ENCODE measurements at regions not wholly inside any gene's neighbourhood (a gene's known extent, or its start where the extent isn't known, plus 50 kb on each side); places are given as distances from the start of the nearest gene placed in this dataset.

DNA sequence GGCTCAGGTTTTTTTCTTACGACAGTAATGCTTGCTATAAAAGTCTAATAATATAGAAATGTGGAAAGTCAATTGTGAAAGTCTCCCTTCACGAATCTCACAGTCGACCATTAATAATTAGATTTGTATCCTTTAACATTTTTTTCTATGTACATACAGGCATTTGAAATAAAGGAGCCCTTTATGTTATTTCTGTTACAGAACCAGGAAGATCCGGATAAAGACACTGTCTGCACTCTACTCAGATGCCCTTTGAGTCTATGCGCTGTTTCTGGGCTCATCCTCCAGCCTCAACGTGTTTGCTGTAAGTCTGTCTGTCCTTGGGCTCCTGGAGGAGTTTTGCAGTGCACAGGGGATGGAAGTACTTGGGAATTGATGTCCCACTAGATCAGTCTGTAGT lies 212.2 kb upstream of the ATP2B1 start:
- no peak for DNase-seq (ENCODE audit: low read depth)

DNA sequence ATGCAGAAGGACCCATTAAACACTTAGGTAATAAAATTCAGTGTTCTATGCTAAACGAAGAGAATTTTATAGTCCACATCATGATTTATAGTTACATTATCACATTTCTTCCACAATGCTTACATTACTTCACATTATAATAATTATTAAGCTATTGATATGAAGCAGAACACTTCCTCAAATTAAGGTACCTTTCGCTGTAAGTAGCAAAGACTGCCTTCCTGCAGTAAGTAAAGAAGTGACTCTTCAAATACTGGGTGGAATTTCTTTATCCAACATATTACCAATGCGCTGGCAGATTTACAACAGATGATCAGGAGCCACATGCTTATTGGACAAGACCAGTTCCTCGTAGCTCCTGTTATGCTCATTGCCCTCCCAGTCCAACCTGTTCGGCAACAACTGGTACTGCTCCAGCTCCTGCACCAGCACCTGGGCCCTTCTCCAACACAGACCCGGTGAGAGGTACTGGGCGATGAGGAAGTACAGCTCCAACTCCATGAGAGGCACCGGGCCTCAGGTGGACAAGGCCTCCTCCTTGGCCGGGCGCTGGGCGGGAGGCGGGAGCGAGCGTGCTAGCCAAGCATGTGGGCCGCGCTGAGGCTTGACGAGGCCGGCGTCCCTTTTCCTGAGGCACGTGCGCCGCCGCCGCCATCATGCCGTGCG lies 210.7 kb upstream of the ATP2B1 start:
- DNase-seq (ENCODE audit: low read depth), result no peak

DNA sequence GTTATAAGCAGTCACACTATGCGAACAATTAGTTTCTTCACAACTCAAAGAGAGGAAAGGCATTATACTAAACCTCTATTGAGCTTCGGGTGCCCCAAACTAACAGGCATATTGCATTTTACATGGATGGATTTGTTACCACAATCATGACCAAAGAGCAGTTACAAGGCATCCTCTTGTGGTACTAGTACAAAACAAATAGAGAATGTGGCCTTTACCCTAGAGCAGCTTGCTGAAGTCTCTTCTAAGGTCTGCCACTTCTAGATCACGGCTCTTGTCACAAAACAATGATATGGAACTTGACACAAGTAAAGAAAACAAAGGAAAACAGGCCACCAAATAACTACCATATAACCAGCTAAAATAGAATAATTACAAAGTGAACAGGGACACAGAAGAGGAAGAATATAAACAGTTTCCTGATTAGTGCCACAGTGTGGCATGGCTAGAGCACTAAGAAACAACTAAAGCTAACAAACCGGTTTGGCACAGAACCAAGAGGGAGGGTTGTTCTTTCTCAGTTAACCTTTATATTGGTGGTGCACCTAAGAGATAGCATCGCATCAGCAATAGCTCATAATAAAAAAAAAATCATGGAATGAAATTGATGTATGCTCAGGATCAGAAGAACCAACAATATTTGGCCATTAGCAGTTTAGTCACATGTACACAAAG lies 209.7 kb upstream of the ATP2B1 start:
- no peak for DNase-seq (ENCODE audit: low read depth)

DNA sequence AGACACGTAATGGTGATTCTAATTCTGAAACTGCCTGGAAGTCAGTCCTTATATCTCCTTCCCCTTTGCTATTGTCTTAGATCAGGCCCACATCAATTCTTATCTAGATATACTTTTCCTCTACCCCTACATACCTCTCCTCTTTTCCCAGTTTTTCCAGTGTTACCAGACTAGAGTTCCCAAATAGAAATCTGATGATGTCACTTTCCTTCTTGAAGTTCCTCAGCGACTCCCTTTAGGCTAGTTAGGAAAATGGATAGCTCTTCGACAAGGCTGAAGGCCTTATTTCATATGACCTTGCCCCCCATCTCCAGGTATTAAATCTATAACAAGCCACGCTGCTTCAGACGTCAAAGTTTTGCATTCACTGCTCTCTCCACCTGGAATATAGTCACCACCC lies 201.1 kb upstream of the ATP2B1 start:
- DNase-seq (ENCODE audit: low read depth), result no peak

DNA sequence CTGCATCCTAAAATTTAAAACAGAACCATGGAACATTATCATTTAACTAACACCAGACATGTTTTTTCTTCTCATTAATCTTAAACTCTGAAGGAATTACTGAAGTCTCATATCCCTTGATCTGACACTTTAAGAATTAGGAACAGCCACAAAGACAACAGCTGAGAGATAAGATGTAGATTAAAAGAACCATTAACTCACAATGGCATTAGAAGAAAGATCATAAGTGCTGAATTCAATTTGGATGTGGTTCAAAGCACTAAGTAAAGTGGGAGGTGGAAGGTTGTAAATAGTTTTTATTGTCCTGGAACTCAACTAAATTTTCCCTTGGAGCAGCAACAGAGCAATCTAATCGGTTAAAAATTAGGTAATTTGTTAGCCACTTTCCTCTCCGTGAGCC lies 199.0 kb upstream of the ATP2B1 start:
- DNase-seq (ENCODE audit: low read depth), result no peak

DNA sequence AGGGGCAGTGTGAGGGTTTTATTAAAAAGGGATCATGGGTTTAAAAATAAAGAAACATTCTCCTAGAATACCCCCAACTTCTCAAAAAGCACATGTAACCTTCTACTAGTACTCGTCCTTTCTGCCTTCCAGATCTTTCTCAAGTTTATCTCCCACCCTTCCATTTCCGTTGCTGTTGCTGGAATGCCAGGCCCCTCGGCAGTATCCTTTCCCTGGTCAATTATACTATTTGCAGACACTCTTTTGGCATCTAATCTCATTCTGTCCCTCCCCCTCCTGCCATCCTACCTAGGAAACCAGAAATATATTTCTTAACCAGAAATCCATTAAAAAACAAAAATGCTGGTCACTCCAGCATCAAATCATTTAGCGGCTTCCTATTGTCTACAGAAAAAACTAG lies 198.2 kb upstream of the ATP2B1 start:
- DNase-seq (ENCODE audit: low read depth), result no peak

DNA sequence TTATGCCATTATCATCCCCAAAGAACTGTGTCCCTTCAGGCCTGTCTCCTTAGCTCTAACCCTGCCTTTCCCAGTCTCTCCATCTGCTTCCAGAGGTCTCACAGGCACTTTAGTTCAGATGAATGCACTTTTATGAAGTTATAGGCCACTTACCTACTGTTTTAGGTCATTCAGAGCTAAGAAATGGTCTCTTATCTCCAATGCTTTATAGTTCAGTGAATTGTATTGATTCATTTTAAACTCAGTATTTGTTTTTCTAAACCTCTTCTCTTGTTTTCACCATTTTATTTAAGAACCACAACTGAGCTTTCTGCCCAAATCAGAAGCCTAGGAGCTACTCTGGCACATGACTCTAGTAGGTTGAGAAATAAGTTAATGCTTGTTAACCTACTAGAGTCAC lies 197.5 kb upstream of the ATP2B1 start:
- DNase-seq (ENCODE audit: low read depth), result no peak

DNA sequence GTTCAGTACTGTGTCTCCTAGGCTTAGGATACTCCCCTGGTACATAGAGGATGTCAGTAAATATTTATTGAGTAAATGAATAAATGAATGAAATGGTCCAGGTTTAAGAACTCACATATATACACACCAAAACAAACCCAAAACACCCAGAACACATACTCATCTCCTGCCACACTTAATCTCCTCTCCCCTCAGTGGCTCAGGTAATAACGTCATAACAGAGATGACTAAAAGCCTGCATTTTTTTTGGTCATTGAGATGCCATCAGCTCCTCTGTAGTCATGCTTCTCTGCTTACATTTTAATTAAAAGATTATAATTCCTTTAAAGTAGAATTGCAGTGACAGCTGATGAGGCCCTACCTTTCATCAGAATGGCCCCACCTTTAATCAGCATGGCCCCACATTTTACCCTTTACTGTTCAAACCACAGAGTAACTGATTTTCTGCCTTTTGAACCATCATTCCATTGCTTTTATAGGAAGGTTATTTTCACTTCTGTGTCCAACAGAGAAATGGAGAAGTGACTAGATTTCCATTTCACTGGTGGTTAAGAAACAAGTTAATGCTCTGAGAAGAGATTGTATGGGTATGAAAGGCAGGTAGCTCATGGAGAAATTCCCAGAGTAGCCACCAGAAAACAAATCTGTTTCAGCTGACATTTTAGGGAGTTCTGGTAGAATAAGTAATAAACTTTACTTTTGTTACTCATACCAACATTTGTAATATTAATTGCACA lies 193.4 kb upstream of the ATP2B1 start:
- DNase-seq (ENCODE audit: low read depth), result no peak

DNA sequence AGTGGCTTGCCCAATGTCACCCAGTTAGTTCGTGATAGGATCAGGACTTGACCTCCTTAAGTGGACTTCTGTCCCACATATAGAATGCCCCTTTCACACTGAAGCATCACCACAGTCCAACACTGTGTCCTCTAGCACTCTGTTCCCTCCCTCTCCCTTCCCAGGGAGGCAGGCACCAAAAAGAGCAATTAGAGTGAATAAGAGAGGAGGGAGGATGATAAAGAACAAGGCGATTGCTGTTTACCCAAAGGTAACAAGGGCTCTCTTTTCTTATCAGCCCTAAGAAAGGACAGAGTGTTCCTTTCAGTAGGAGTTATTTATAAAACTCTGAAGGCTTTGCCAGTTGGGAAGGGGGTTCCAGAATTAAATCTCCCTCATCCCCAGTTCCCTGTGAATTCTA lies 192.7 kb upstream of the ATP2B1 start:
- DNase-seq (ENCODE audit: low read depth), result no peak

DNA sequence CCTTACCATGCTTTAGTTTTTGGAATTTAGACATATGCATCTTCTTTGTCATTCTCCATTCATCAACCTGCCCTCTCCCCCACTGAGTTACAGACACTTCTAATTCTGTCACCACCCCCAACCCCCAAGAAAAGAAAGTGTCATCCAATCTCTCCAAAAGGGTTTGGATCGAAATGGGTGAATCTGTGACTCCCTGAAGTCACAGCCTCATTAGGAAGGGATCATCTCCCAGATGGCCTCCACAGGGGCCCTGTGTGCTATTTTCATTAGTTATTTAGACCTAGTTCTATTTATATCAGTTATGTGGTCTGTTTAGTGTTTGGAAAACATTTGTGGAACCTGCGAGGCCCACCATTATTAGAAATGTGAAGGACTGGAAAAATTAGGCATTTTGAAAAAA lies 191.0 kb upstream of the ATP2B1 start:
- DNase-seq (ENCODE audit: low read depth), result no peak

DNA sequence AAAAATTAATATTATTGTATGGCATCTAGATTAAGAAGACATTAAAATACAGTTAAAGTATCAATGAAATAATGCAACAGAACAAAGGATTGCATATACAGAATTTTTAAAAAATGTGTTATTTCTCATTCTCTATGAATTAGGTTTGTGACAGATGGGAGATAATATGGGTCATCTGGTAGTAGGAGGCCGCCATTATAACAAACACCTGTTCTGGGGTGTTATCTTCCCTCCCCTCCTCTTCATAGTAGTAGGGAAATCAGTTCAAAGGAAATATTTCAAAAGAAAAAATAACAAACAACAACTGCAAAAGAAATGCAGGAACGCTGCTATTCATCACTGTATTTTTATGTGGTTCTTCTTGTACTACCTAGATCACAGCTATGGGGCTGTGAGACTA lies 187.0 kb upstream of the ATP2B1 start:
- DNase-seq (ENCODE audit: low read depth), result no peak

DNA sequence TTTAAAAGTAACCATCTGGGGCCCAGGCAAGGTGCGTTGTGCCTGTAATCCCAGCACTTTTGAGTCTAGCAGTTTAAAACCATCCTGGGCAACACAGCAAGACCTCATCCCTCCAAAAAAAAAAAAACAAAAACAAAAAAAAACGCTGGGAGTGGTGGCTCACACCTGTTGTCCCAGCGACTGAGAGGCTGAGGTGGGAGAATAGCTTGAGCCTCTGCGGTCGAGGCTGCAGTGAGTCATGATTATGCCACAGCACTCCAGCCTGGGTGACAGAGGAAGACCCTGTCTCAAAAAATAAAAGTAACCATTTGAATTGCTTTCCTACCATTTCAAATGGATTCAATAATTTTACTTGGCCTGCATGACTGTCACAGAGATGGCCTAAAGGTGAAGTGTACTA lies 186.5 kb upstream of the ATP2B1 start:
- no peak for DNase-seq (ENCODE audit: low read depth)

DNA sequence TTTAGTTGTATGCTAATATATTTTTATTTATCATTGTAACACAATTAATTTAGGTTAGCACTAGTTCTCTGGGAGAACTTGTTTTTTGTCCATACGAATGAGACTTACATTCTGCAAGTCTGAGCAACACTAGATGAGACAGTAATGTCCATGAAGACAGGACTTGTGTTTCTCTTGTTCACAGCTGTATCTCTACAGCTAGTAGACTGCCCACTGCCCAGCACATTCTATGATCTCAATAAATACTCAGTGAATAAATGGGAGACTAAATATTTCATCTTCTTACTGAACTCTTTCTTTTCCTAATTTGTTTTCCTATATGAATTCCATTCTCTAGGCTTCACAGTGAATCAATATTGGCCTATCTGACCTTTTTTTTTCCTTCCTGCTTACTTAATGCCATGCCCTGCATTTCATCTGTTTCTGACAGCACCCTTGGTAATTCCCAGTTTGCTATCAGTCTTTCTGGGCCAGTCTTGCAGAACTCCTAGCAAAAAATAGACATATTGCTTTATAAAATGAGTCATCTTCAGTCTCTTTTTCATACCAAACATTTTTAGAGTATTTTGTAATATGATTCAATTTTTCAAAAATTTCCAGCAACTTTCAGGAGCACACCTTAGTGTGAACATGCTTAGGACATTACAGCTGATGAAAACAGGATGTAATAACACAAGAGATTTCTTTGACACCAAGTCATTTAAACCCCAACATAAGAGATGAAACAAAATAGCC lies 185.5 kb upstream of the ATP2B1 start:
- DNase-seq (ENCODE audit: low read depth), result peak; percentile 46

DNA sequence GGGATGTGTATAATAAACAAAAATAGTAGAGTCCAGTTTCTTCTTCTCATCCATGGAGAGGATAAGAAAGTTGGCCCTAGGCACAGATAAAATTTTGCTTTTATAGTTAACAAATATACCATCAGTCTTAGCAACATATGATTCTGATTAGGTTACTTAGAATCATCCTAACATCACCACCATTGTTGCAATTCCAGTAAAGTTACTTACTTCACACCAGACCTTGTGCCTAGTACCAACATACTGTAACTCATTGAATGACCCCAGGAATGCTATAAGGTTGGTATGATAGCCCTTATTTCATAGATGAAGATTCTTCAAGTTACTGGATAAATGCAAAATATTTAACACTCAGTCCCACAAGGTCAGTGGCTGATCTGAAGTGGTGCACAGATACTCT lies 183.8 kb upstream of the ATP2B1 start:
- no peak for DNase-seq (ENCODE audit: low read depth)

DNA sequence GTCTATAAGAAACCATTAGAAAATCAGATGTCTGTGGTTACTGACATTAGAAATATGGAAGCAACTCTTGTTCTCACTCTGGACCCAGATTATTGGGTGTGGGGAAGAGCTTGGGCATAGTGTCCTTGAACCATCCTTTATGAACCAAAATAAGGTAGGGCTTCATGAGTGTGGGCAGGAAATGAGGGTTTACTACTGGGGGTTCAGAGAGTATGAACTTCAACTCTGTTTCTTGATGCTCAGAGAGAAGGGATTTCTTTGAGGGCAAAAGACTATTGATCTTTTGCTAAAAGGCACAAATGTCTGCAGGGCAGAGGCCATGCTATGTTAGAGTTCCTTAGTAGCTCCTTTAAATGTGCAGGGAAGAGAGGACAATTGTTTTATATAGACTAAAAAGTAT lies 183.3 kb upstream of the ATP2B1 start:
- DNase-seq (ENCODE audit: low read depth), result no peak

DNA sequence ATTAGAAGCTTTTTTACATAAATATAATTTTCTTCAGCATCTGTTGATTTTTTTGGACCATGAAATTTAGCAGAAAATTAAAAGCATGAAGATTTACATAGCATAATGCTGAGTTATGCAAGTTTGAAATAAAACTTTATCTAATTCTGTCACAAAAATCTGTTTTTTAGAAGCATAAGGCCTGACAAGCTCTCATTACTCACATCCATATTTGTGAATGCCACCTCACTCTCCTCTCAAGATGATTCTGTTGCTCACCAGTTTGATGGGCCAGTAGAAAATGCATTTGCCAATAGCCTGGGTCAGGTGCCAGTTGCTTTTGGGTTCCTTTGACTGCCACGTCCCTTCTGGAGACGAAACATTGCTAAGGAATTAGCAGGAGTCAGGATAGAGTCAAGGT lies 181.5 kb upstream of the ATP2B1 start:
- DNase-seq (ENCODE audit: low read depth), result no peak

DNA sequence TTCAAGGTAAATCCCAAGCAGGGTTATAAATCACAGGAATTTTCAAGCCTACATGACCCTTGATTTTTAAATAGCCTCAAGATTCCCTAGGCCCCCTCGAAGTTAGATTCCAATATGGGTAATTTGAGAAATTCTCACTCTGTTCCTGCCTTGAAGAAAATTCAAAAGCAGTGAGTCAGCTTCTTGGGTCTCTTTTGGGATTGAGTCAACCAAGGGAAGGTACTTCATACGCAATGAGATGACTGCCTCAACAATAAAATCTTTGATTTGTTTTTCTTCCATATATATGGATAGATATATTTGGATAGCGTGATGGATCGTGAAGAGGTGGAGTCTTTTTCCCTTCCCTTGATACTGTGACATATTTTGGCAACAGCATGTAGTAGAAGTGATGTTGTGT lies 180.4 kb upstream of the ATP2B1 start:
- DNase-seq (ENCODE audit: low read depth), result peak; percentile 55

DNA sequence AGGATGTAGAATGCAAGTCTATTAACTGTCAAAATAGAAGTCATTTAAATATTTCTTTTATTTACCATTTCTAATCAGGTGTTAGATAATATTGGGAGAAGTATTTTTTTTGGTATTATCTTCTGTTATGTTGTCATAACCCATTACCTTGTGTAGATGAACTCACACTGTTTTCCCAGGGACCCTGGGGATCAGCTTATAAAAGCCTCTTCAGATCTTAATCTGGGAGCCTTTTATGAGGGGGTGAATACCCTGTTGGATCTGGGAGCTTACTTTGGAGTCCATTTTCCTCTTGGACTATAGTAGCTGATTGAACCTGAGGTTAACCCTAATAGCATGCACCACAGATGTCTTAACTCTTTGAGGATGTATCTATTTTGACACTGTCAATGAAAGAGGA lies 176.3 kb upstream of the ATP2B1 start:
- no peak for DNase-seq (ENCODE audit: low read depth)

DNA sequence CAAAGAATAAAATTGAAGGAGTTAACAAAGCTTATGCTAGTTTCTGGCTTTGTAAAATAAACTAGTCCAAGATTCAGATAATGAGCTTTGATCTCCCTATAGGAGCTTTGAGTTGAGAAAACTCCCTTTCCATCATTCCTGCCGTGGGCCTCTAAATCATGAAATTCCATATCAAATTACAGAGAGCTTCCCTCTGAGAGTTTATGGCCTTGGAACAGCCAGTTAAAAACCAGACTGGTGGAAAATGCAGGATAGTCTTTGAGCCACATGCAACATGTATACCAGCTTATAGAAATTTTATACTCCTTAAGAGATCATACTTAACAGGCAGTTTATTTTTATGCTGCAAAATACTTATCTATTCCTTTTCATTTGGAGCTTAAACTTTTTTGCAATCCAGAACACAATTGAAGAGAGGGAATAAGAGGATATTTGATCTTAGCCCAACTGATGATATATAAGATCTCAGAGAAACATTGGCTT lies 175.8 kb upstream of the ATP2B1 start:
- peak; percentile 13 for DNase-seq (ENCODE audit: low read depth)

DNA sequence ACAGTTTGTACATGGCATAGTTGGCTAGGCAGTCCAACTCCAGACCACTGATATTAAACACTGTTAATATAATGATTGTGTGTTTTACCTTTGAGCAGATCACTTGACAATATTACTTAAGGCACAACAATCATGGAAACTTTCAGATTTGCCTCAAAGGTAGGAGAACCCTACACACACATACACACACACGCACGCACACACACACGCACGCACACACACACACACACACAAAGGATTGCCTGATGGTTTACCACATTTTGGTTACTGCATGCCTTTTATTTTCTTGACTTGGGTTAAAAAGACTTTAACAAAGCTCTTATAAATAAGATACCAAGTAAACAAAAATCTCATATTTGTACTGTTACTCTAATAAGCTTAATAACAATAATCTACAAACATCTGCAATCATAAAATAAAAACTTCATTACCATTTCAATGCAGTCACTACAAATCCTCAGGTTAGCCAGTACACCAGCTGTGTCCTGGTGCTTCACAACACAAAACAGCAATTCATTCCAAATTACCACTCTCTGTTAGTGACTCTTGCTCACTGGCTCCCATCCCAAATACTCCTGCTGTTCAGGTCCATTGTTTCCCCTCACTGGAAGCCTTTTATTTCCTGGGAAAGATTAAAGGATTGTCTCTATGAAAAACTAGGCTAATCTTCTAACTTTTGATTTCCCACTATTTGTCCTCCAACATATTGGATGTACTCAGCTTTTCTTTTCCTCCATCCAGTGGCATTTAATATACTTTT lies 175.2 kb upstream of the ATP2B1 start:
- DNase-seq (ENCODE audit: low read depth), result no peak

DNA sequence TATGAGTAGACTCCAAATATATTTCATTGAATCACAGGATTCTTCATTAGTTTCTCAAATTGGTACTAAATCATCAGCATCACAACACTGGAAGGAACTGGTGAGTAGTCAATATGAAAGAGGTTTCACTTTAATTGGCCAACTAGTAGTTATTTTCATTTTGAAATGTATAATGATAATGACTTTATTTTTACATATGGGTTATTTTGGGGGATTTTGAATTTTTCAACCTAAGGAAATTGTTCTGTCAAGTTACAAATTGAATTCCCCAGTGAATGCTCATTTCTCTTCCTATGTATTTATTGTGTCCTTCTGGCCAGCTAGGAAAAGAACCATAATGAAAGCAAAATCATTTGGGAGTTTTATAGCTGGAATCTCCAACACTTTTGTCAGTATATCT lies 174.2 kb upstream of the ATP2B1 start:
- DNase-seq (ENCODE audit: low read depth), result no peak

DNA sequence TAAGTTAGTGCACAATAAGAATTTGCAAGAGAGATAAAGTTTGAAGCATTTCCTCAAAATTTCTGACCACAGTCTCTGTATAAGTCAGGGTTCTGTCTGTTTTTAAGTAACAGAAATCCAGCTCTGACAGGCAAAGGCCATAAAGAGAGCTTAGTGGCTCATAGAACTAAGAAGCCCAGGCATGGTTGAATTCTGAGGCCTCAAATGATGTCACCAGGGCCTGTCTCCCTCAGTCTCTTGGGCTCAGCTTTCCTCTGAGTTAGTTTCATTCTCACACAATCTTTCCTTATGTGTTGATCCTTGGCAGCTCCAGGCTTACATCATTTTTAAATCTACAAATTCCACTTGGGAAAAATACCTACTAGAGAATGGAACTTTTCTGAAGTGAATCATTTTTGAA lies 173.4 kb upstream of the ATP2B1 start:
- DNase-seq (ENCODE audit: low read depth), result peak; percentile 67

All from EH (cell line).